Heart right ventricle (tissue), 16 donors: ENCODE measurements at regions not wholly inside any gene's neighbourhood (a gene's known extent, or its start where the extent isn't known, plus 50 kb on each side); places are given as distances from the start of the nearest gene placed in this dataset.

ENCODE experiments used
- ATAC-seq, 8 donors: fragments of 200-7000 bp; cut with Tn5 transposase; one replicate each; pipeline ENCODE4 v1.9.1; 2020; ENCODE audit warnings: mild to moderate bottlenecking in 8 of 8, moderate library complexity in 8 of 8, moderate number of reproducible peaks in 1 of 8
- DNase-seq, 2 donors: peaks; one replicate each; pipeline ENCODE4 v3.0.0-alpha.2; 2020
- H3K27ac ChIP-seq, 10 donors: fragments of 200-600 bp; sonication (generic) in 2 of 10; one replicate each; pipeline versions ENCODE4 v1.5.0 to v1.8.0; 2020 to 2022; ENCODE audit warnings: mild to moderate bottlenecking in 3 of 10
- H3K27me3 ChIP-seq, 7 donors: fragments of 200-600 bp; one replicate each; pipeline ENCODE4 v1.8.0; 2021 to 2022; ENCODE audit warnings: mild to moderate bottlenecking in 2 of 7
- H3K36me3 ChIP-seq, 9 donors: fragments of 200-600 bp; sonication (generic) in 1 of 9; one replicate each; pipeline versions ENCODE4 v1.5.0 to v1.8.0; 2020 to 2022; ENCODE audit warnings: mild to moderate bottlenecking in 2 of 9
- H3K4me1 ChIP-seq, 9 donors: fragments of 200-600 bp; sonication (generic) in 1 of 9; one replicate each; pipeline versions ENCODE4 v1.5.0 to v1.8.0; 2020 to 2022; ENCODE audit warnings: mild to moderate bottlenecking in 4 of 9
- H3K4me3 ChIP-seq, 10 donors: fragments of 200-600 bp; sonication (generic) in 2 of 10; one replicate each; pipeline versions ENCODE4 v1.5.0 to v1.8.0; 2020 to 2022; ENCODE audit warnings: mild to moderate bottlenecking in 7 of 10, moderate library complexity in 2 of 10
- H3K9me3 ChIP-seq, 11 donors: fragments of 200-600 bp in 10 of 11; sonication (generic) in 2 of 11; one replicate each; pipeline versions ENCODE4 v1.5.0 to v1.8.0; 2013 to 2022; ENCODE audit warnings: mild to moderate bottlenecking in 2 of 11, control low read depth in 1 of 11, moderate library complexity in 1 of 11
- CTCF ChIP-seq, 9 donors: fragments of 200-600 bp; sonication (generic) in 2 of 9; IDR thresholded peaks; one replicate each; pipeline versions ENCODE4 v1.5.0 to v1.8.0; 2021 to 2022; ENCODE audit warnings: antibody characterized with exemption in 9 of 9, mild to moderate bottlenecking in 5 of 9, moderate library complexity in 1 of 9
- WGBS, 2 donors: extraction: QIAGEN DNeasy Blood & Tissue Kit; methylation state at CpG; one replicate each; pipeline ENCODE4 v1.1.7; 2013; ENCODE audit warnings: inconsistent platforms in 1 of 2; 5-methylcytosine and 5-hydroxymethylcytosine counted together
- intact Hi-C, 10 donors: fragments of 100-400 bp; cut with DNase I; formaldehyde crosslinking; loops; one replicate each; pipeline versions ENCODE4 v1.11.1 to v1.14.2; 2022
- donor health status: Arrhythmogenic right ventricular cardiomyopathy.
- donor health status: ischemic (EF 13 %, LVEDD 7.1; RV severe dilation, severe dysfunction).
- donor health status: healthy with polysubstance abuse.
- donor health status: DM: no; HTN: yes; CAD: no.
- donor health status: DM: no; HTN: no; CAD: no.
- donor health status: ischemic (EF 25% LVEDD 6.9; RV normal size, moderate dysfunction).
- donor health status: ischemic (EF 25% LVEDD 5.7; RV mildly dilated, moderate dysfunction).
- donor health status: healthy.
- donor health status: DM: yes; HTN: yes; CAD: no.
- donor health status: Ischemic cardiomyopathy.
- donor health status: ischemic (EF 35%, LVEDD 5.7; RV mildly dilated, moderate dysfunction).
- donor health status: nonischemic (EF 11% LVEDD 7.7; RV severe dilation, severe dysfunction).
- donor health status: DM: yes; HTN: yes; CAD: no.
- donor health status: PGD.
- donor health status: ischemic (EF 29% LVEDD 5.4; RV normal size, mild dysfunction).
- donor health status: nonischemic (EF 23%, LVEDD 6.1; RV moderate dilation, normal function).

DNA sequence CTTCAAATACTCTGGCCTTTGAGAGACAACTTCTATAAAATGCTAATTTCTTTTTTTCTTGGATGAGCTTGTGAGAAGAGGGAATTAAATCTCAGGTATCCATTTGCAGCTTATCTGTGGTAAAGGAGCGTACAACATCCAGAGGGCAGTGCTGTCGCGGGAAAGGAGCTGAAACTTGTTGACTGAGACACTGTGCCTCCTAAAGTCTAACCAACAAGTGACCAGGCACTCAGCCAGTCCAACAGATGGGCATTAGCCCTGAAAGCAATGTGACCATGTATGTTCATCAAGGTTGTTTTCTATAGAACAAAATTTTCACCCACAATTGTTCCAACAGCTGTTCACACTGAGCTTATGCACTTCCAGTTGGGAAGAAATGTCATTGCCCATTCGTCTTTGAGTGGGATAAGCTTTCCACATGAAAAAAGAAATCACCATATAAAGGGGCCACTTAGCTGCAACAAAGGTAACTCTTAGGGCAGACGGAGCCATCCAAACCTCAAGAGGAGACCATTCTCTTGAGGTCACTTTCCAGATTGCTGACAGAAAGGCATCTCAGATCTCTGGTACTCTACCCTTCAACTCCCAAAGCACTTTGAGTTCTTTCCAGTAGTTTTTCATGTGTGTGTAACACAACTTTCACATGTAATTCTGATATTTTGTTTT is 244.8 kb upstream of the NEIL3 start:
- H3K27ac ChIP-seq, result no peak overlapping the region
- H3K9me3 ChIP-seq, result no peaks in the 10 kb centered on the region
- no peak for ATAC-seq
- no peak for DNase-seq
- H3K4me3 ChIP-seq, result no peak overlapping the region
- TF ChIP-seq CTCF (IDR thresholded peaks at IDR 0.05), result no peak
- no peaks in the 10 kb centered on the region for H3K36me3 ChIP-seq
- intact Hi-C loops, result no loop called here
- H3K27me3 ChIP-seq, result no peaks in the 10 kb centered on the region
- WGBS, 2 donors, result 77 to 81% methylated on average over 5 of the region's 5 CpGs
- H3K4me1 ChIP-seq, result no peaks in the 10 kb centered on the region

- Histone ChIP-seq H3K9me3 (no peaks in the 10 kb centered on the region), H3K4me1 (no peaks in the 10 kb centered on the region), H3K36me3 (no peaks in the 10 kb centered on the region), H3K4me3 (no peak overlapping the region), H3K27ac (no peak overlapping the region), H3K27me3 (no peaks in the 10 kb centered on the region)
- ATAC-seq (no peak), DNase-seq (no peak)
- TF ChIP-seq CTCF (IDR thresholded peaks at IDR 0.05), result no peak
- WGBS, 2 donors, result 75 to 81% methylated on average over 1 of the region's 1 CpG
- intact Hi-C loops, result no loop called here
Observed at GRCh38 chr4:177066746-177067145, 242.9 kb upstream of the NEIL3 start.

DNA sequence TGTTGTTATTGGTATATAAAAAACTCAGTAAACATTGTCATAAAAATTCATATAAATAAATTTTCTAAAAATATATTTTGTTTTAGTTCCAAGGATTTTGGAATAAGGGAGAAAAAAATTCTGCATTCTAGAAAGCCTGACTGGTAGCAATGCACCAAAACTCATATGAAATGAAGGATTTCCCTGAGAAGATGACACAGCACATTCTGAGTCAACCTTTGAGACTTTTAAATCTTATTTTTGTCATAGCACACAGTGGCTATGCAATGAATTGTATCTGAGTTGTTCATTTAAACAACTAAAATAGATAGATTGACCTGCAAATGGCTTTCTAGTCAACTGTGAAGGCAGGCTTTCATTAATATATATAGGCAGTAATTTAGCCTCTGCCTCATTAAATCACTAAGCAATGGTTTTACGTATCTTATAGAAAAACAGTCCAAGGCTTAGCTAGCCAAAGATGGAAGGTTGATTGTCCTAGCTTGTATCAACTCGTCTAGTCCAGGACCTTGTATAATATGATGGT is 239.1 kb upstream of the NEIL3 start:
- intact Hi-C loops, result no loop called here
- Histone ChIP-seq H3K4me3 (no peak overlapping the region), H3K4me1 (no peaks in the 10 kb centered on the region), H3K9me3 (no peaks in the 10 kb centered on the region), H3K36me3 (no peaks in the 10 kb centered on the region), H3K27me3 (no peaks in the 10 kb centered on the region), H3K27ac (no peak overlapping the region)
- no peak for ATAC-seq
- WGBS, 2 donors, result 80 to 82% methylated on average over 2 of the region's 2 CpGs
- no peak for DNase-seq
- TF ChIP-seq CTCF (IDR thresholded peaks at IDR 0.05), result no peak

GRCh38 chr4:177077095-177077971 is 232.3 kb upstream of the NEIL3 start:
- no peak overlapping the region for H3K4me3 ChIP-seq
- ATAC-seq, result no peak
- no peaks in the 10 kb centered on the region for H3K9me3 ChIP-seq
- intact Hi-C loops, result no loop called here
- no peaks in the 10 kb centered on the region for H3K4me1 ChIP-seq
- H3K27ac ChIP-seq, result no peak overlapping the region
- no peak for DNase-seq
- H3K36me3 ChIP-seq, result no peaks in the 10 kb centered on the region
- TF ChIP-seq CTCF (IDR thresholded peaks at IDR 0.05), result no peak
- H3K27me3 ChIP-seq, result no peaks in the 10 kb centered on the region
- 64 to 65% methylated on average over 4 of the region's 4 CpGs for WGBS, 2 donors
